ENCODE measurements at regions not wholly inside any gene's neighbourhood (a gene's known extent, or its start where the extent isn't known, plus 50 kb on each side); places are given as distances from the start of the nearest gene placed in this dataset.

DNA sequence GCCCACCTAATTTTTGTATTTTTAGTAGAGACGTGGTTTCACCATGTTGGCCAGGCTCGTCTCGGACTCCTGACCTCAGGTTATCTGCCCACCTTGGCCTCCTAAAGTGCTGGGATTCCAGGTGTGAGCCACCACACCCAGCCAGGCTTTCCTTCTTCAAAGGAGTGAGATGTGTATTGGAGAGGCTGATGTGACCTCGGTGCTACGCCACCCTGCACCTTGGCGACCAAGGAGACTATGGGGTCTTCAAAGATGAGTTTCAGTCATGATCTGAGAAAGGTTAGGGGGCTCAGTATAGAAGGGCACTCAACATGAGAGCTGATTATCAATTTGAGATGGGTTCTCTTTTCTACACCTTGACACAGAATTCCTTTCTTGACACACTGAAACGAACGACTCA lies 284.2 kb upstream of the WWC1 start:
- TF ChIP-seq CTCF (IDR thresholded peaks at IDR 0.05) (no peak), POLR2A (IDR thresholded peaks at IDR 0.05) (no peak)
